SU-DHL-6 (cell line): ENCODE measurements at regions not wholly inside any gene's neighbourhood (a gene's known extent, or its start where the extent isn't known, plus 50 kb on each side); places are given as distances from the start of the nearest gene placed in this dataset.

Experiments used
- CTCF ChIP-seq: fragments of 200-600 bp; sonication (generic); IDR thresholded peaks from one replicate; pipeline ENCODE4 v1.5.1; 2017; ENCODE audit warnings: antibody characterized with exemption, mild to moderate bottlenecking, low read length, moderate library complexity; ENCODE audit not compliant: insufficient read depth, poor library complexity, severe bottlenecking
- EZH2phosphoT487 ChIP-seq: fragments of 200-600 bp; sonication (generic), shearing (Covaris generic); conservative IDR thresholded peaks from 2 replicates; pipeline ENCODE4 v1.6.1; 2018; ENCODE audit warnings: mild to moderate bottlenecking, antibody characterized with exemption, low read length, moderate library complexity, mixed read lengths

DNA sequence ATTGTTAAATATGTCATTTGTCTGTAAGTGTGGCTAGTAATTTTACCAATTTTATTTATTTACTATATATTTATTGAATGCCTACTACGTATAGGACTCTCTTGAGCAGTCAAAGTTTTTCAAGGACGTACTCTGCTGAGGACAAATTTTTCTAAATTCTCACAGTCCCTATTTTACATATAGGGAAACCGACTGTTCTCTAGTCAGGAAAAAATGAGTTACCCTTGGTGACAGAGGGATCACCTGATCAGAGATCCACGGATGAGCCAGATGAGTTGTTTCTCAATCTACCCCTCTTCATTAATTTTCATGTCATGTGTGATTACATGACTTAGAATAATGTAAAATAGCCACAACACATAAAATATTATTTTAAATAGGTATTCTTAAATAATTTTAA, 96.2 kb upstream of the SLC38A2 start:
- TF ChIP-seq CTCF (no peak), EZH2phosphoT487 (no peak)
